ENCODE measurements at regions not wholly inside any gene's neighbourhood (a gene's known extent, or its start where the extent isn't known, plus 50 kb on each side); places are given as distances from the start of the nearest gene placed in this dataset.
"Not testable (repeated sequence)": the region's sequence is repeated elsewhere in the genome, so short reads cannot be mapped to it uniquely, and the experiment has no call there.

DNA sequence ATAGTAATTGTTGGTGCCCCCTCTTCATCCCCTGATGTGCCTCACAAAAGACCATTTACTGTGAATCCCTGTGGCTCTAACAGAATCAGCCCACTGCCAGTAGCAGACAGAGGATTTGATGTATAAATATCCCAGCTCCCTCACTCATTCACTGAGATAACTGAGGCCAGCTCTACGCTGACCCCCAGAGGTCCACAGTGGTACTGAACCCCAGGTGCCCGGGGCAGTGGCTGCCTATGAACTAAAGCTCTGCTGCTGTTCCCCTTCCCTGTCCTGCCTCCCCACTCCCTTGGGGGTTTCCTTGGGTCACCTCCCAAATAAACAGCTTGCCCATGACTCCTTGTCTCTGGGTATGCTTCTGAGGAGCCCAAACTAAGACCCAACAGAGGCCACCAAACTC, 295.8 kb downstream of the FOXL1 start:
- DNase-seq = no peak

DNA sequence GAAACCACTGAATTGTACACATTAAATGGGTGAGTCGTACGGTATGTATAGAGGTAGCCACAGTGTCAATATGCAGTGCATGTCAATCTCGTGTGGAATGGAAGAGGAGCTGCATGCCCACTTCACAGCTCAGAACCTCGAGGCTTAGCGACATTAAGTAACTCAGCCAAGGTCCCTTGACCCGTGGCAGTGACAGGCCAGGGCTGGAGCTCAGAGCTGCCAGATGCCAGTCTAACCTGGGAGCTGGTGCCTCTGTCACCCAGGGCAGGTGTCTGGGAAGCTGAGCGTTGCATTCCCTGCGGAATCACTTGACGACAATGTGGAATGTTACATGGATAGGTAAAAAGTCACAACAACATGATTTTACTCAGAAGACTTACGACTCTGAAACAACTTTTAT, 298.1 kb downstream of the FOXL1 start:
- no peak for DNase-seq

DNA sequence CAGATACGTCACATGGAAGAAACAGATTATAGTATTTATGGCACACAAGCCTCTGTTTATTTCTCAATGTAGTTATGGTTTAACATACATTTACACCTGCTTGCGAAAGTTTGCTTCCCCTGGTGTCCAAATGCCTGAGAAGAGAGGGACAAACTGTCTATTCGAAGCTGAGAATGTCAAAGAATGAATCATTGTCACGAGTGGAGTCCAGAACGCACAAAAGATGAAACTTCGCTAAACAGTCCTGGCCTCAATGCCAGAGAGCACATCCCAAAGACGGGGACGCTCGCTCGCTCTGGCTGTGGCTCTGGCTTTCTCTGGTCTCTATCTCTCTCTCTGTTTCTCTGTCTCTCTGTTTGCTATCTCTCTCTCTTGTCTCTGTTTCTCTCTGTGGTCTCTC, 298.8 kb downstream of the FOXL1 start:
- DNase-seq = no peak

DNA sequence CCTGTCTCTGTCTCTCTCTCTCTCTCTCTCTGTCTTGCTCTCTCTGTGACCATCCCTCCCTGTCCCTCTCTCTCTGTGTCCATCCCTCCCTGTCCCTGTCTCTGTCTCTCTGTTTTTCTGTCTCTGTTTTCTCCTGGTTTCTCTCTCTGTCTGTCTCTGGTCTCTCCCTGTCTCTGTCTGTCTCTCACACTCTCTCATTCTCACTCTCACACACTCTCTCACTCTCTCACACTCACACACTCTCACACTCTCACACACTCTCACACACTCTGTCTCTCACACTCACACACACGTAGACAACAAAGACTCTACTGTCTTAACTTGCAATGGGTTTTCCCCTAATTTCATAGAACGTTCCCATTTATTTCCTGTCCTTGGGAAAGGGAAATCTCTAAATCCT, 299.5 kb downstream of the FOXL1 start:
- no peak for DNase-seq

DNA sequence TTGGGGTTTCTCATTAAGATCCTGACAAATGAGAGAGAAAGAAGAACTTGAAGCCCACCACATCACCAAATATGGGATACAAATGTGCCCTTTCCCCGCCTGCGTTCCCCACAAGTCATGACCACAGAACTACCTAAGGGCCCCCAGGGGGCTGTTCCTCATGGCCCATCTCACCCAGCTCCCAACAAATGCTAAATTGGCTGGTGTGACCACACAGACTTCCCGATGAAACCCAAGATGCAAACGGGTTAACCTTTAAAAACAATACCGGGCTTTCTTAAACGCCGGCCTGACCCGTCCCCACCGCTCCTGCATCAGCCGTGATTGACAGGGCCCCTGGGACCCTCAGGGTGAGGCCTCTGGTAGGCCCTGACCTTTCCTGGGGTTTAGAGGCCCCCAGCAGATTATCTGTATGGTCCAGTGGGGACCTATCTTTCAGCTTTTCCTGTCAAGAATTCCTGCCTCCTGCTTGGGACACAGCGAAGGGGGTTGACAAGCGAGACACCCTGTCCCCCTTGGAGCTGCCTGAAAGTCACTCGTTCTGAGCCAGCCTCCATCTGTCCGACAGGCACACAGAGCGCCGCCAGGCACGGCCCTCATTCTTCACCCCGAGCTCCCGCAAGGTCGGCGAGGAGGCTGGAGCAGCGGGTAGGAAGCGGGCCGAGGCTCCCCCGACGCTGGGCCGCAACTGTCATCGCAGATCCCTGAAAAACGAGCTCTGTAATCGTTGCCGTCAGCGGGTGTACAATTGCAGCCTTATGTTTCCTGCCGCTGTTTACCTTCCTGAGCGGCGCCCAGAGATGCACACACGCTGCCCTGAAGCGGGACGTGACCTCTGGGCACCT, 300.1 kb downstream of the FOXL1 start:
- no peak for DNase-seq

DNA sequence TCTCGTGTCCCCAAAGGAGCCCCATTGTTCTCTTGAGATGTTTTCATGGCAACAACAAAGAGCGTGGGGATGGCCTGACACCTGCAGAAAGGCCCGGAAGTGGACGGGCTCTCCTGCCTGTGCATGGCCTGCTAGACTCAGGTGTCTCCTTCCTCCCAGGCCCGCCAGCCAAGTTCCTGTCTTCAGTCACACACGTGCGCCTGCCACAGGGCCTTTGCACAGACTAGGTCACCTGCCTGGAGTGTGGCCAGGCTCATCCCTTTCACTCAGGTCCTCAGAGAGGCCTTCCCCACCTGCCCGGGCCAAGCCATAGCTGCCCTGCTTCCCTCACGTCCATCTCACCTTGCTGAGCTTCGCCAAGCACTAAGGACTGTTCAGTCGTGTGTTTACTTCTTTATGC, 300.9 kb downstream of the FOXL1 start:
- DNase-seq = no peak

DNA sequence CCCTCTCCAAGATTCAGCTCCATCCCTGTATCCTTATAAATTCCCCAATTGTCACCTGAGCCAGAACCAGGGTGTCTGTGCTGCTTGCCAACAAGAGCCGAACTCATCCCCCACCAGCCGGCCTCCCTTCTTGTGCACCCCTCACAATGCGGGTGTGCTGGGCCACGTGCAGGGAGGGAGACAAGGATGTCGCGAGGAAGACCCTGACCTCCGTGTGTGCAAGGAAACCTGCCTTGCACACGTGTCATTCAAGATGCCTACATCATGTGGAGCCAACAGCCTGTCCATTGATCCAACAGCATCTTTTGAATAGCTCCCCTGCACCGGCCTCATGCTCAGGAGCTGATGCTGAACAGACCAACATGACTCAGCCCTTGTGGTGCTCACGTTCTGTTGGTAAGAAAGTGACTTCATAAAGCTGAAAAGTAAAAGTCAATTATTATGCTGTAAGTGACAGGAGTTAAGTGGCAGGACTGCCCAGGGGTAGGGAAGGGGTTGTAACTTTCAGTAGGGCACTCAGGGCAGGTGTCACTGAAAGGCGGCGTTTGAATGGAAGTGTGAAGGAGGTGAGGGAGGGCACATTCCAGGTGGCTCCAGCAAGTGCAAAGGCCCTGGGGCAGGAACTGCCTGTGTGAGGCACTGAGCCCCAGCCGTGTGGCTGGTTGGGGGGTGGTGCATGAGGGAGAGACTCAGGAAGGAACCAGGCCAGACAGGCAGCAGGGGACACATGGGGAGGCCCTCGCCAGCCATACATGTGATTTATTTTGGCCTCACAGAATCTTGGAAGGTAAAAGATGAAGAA, 302.2 kb downstream of the FOXL1 start:
- no peak for DNase-seq

DNA sequence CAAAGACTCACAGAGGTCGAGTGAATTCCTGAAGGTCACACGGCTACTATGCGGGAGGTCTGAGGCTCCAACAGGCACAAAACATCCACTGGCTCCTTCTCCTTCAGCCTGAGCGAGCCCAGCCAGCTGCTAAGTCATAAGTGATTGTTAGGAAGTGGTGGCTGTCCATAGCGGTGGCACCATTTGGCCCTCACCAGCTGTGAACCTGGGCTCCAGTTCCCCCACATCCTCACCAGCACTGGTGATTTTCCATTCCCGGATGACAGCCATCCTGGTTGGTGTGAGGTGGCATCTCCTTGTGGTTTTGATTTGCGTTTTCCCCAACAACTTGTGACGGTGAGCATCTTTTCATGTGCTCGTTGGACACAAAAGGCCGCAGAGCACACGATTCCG, 302.8 kb downstream of the FOXL1 start:
- no peak for DNase-seq

DNA sequence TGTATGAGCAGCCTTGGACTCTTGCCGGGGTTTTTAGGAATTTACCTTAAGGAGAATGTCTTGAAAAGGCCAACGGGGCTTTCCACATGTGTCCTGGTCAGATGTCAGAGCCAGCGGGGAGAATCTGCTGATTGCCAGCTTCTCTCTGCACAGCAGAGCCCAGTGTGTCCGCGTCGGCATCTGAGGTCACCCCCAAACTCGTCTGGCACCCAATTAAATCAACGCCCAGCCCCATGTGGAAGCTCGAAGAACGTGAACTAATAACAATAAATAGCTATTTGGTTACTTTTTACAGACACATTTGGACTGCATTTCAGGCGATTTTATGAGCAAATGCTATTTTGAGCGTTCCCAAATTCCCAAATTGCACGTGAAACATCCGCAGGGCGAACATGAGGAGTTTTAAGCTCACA, 303.5 kb downstream of the FOXL1 start:
- DNase-seq = no peak

DNA sequence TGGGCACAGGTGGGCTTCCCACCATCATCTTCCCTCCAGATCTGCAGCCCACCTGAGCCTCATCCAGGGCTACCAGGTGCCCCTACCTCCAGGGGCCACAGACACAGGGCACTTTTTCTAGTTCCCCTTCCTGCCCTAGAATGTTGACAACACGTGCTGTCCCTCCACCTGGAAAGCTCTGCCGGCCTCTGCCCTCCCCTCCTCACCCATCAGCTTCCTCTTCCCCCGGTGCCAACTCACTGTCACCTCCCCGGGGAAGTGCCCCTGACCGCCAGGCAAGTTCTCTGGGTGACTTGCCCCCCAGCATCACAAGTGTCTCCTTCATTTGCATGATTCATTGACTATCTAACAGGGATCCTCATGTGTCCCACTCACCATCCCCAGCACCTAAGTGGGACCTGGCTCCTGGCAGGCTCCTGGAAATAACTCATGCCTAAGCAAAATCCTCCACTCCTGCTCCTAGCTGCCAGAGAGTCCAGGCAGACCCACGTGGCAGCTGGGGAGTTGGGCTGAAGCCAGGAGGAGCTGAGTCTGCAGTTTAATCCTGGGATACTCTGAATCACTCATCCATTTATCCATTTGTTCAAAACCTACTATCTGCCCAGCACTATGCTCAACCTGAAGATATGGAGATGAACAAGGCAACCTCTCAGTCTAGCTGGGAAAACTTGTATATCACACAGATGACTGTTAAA, 304.4 kb downstream of the FOXL1 start:
- no peak for DNase-seq

DNA sequence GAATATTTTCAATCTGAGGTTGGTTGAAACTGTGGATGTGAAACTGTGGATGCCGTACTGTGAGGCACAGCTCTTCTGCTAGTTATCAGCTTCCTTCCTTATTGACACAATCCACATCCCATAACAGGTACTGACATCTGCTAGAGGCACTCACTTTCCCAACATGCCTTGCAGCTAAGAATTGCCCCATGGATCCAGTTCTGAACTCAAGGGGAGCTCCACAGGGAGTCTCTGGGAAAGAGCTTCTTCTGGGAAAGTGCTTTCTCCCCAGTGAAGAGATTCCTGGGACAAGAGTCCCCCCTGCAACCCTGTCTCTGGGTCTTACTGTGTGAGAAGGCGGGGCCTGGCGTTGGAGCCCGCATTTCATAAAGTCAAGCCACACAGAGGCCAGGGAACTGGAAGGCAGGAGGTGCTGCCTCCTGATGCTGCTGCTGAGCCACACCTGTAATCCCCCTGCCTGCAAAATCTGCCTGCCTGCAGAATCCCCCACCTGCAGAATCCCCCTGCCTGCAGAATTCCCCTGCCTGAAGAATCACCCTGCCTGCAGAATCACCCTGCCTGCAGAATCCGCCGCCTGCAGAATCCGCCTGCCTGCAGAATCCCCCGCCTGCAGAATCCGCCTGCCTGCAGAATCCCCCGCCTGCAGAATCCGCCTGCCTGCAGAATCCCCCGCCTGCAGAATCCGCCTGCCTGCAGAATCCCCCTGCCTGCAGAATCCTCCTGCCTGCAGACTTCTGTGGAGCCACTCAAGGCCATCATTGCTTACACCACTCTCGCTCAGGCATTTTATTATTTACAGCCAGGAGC, 305.4 kb downstream of the FOXL1 start:
- DNase-seq = no peak

DNA sequence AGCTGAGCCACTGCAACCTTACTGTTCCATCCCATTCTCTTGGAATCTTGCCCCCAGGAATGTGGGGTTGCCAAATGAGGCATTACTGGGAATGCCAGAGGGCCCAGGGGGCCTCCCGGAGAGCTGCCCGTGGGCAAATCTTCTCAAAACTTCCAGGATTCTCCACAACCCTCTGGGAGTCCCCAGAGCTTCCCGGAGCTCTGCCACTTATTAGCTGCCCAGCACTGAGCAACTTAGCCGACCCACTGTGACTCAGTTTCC, 306.0 kb downstream of the FOXL1 start:
- no peak for DNase-seq

DNA sequence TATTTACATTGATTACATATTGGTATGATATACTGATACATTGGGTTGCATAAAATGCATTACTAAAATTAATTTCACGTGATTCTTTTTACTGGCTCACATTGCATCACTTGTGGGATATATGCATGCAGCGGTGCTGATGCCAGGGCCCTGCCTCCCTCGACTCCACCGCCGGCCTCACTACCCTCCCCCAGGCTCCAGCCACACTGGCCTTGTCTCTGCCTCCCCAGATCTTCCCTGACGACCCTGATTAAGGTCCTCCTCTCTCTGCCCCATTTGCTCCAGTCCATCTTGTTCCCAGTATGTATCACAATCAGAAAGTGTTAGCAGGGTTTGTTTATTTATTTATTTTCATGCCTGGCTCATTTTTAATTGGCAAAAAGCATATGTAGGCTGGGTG, 306.8 kb downstream of the FOXL1 start:
- no peak for DNase-seq

DNA sequence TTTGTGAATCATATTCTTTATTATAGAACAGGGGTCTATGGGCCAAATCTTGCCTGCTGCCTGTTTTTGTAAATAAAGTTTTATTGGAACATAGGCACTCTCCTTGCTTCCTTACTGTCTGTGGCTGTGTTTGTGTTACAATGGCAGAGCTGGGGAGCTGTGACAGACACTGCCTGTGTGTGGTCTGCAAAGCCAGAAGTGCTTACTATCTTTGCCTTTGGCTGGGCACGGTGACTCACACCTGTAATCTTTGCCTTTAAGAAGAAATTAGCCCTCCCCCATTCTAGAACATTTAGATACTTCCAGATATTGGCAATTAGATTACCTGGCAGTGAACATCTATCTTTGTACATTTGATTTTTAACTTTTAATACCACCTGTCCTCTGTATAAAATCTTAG, 308.3 kb downstream of the FOXL1 start:
- no peak for DNase-seq

DNA sequence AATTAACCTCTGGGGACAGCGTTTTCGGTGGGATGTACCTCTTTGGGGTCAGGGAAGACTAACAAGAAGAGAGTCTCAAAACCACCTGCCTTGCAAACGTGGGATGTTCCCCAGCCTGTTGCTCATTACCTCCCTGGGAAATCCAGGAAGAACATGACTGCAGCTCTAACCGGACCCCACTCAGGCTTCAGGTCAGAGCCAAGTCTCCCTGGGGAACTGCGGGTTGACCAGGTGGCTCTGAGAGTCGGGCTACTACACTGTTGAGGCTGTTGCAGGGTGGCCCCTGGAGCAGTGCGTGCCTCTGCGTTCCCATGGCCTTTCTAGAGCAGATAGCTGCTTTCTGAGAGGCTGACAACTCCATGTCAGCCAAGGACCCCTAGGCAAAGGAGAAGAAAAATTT, 309.1 kb downstream of the FOXL1 start:
- no peak for DNase-seq

DNA sequence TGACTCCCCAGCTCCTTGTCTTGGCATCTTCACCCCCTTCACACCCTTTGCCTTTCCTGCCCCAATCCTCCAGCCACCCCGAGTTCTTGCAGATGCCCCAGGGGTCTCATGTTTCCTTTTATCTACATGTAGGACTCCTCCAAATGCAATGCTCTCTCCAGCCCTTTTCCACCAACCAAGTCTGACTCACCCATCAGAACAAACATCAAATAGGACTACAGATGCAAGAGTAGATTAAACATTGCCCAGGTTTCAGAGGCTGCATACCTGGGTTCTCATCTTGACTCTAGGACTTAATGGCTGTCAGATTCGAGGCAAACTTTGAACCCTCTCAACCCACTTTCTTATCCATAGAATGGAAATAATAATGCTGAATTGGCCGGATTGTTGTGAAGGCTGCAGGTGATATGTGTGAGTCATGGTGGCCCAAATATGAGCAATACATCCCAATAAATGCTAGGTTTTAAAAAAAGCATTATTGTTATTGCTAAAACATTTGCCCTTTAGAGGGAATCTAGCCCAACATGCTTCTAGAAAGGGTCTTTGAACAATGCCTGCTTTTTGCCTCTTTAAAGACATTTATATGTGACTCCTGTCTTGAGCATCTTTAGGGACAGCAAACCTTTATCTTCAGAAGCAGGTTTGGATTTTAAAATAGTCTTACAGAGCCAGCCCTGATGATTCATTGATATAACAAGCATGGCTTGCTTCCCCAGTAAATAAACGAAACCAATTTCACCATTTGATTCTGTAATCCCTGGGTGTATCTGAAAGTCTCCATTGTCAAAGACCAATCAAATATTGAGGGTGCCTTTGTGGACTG, 310.1 kb downstream of the FOXL1 start:
- no peak for DNase-seq

DNA sequence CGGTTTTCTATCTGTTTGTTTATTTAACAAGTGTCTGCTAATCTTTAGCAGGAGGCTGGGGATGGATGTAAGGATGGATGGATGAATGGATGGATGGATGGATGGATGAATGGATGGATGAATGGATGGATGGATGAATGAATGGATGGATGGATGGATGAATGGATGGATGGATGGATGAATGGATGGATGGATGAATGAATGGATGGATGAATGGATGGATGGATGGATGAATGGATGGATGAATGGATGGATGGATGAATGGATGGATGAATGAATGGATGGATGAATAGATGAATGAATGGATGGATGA, 310.7 kb downstream of the FOXL1 start:
- DNase-seq = not testable (repeated sequence)

DNA sequence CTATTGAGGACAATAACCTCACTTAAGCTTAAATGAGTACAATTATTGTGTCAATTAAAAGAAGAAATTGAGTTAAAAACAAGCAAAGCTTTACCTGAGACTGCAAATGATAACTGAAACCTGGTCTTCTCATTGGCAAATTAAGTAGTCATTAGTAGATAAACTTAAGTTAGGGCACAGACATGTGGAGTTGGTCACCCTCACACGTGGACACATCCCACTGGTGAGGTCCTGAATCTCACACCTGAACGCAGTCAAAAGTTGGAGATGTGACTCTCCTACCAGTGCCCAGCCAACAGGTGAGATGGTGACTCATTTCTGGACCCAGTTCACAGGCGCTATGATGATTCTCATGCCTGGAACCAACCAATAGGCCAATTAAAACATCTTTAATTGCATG, 311.6 kb downstream of the FOXL1 start:
- no peak for DNase-seq

DNA sequence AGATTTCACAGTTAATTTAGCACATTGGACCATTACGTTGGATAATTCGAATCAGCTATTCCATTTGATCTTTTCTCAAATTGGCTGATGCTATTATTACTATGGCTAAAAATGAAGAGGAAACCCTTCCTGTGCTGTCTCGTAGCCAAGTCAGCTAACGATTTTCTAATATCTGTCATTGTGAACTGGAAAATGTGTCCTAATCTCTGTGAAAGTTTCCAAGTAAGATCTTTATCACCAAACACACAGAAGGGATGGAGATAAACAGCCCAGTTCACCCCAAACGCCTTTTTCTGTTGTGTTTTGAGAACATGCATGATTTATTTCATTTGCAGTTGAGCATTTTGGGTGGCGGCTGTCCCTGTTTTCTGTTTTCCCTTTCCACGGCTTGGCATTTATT, 312.8 kb downstream of the FOXL1 start:
- DNase-seq = no peak

DNA sequence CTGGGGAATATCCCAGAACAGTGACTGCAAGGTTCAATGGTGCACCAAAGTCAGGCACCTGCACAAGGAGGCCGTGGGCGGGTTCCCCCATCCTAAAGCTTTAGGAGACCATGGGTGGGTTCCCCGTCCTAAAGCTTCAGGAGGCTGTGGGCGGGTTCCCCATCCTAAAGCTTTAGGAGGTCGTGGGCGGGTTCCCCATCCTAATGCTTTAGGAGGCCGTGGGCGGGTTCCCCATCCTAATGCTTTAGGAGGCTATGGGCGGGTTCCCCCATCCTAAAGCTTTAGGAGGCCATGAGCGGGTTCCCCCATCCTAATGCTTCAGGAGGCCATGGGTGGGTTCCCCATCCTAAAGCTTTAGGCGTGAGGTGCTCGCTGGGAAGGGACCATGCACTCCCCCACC, 313.3 kb downstream of the FOXL1 start:
- DNase-seq = no peak

DNA sequence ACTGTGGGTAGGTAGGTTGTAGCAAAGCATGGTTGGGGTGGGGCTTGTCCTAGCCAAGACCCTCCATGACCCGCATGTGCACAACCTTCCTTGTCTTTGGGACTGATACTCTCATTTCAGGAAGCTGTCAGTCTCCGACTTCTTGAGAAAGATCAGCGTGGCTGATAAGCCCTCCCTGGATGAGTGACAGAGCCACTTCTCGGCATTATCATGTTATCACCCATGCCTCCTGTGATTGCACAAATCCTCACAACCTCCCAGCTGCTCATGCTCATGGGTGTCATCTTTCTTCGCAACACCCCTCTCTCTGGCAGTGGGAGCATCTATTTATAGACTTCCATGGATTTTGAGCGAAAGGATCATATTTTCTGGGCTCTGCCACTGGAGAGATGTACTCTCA, 314.2 kb downstream of the FOXL1 start:
- DNase-seq = no peak

DNA sequence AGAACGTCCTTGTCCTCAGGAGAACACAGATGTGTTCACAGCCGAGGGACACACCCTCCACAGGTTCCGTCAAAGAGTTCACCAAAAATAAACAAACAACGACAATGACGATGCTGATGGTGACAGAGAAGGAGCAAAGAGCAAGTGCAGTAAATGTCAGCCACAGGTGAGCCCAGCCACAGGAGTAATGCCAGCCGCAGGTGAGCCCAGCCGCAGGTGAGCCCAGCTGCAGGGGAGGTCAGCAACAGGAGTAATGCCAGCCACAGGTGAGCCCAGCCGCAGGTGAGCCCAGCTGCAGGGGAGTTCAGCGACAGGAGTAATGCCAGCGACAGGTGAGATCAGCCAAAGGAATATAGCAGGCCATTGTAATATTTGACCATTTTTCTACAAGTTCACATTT, 315.2 kb downstream of the FOXL1 start:
- DNase-seq = no peak

All from NCI-H1105 (cell line).